ENCODE measurements at regions not wholly inside any gene's neighbourhood (a gene's known extent, or its start where the extent isn't known, plus 50 kb on each side); places are given as distances from the start of the nearest gene placed in this dataset.

DNA sequence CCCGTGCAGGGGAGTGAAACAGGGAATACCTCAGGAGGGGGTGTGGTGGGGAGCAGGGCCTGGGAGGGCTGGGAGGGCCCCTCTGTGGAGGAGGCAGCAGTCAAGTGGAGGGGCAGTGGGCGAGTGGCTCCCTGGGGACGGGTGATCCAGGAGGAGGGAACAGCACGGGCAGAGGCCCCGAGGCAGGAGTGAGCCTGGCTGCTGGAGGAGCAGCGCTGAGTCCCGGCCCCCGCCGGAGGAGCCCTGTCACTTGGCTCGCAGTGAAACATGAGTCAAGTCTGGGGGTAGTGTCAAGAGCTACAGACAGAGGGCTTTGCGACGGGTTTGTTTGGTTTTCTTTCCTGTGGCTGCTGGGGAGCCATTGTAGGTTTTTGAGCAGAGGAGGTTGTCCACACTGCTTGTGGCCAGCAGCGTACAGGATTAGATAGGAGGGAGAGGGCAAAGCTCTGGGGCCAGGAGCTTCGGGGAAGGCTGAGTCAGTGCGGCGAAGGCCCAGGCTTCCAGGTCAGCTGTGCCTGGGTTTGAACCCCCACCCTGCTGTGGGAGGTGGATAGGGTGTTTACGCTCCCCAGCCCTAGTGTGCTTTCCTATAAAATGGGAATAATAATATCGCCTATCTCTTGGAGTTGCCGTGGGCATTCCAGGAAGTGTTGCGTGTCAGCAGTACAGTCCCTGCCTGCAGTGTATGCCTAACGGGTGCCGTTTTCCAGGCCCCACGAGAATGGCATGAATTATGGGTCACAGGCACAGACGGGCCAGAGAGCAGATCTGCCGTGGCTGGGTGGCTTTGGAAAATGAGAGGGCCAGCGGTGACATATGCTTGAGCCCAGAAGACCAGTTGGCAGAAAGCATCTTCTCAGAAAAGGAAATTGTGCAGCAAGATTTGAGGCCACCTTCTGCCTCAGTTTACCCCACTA lies 115.9 kb upstream of the CIBAR2 start:
- TF ChIP-seq, protein P1, sequence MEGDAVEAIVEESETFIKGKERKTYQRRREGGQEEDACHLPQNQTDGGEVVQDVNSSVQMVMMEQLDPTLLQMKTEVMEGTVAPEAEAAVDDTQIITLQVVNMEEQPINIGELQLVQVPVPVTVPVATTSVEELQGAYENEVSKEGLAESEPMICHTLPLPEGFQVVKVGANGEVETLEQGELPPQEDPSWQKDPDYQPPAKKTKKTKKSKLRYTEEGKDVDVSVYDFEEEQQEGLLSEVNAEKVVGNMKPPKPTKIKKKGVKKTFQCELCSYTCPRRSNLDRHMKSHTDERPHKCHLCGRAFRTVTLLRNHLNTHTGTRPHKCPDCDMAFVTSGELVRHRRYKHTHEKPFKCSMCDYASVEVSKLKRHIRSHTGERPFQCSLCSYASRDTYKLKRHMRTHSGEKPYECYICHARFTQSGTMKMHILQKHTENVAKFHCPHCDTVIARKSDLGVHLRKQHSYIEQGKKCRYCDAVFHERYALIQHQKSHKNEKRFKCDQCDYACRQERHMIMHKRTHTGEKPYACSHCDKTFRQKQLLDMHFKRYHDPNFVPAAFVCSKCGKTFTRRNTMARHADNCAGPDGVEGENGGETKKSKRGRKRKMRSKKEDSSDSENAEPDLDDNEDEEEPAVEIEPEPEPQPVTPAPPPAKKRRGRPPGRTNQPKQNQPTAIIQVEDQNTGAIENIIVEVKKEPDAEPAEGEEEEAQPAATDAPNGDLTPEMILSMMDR (conservative IDR thresholded peaks at IDR 0.05): no peak
- TF ChIP-seq ZFX (IDR thresholded peaks at IDR 0.05): no peak

Measured in C4-2B (cell line).